Stimulated activated naive B cell treated with anti-CD40 and anti-IgM and Interleukin-4, amounts not matched to agents 10 μg/mL and 1 μg/mL and 100 μg/mL, for 72 hours (primary cell): ENCODE measurements at regions not wholly inside any gene's neighbourhood (a gene's known extent, or its start where the extent isn't known, plus 50 kb on each side); places are given as distances from the start of the nearest gene placed in this dataset.

Experiments used
- ATAC-seq, 2 donors: fragments of 150-1000 bp; cut with Tn5 transposase; replicated peaks; 2 replicates each; pipeline ENCODE4 v1.10.0; 2021; ENCODE audit warnings: moderate library complexity in 1 of 2
- DNase-seq: peaks from one replicate; pipeline ENCODE4 v3.0.0; 2021
- H3K27ac Mint-ChIP-seq: one replicate; pipeline ENCODE4 v1.8.0; 2022; ENCODE audit warnings: mild to moderate bottlenecking, mixed read lengths
- H3K27me3 Mint-ChIP-seq, 2 donors: one replicate each; pipeline ENCODE4 v1.8.0; 2022; ENCODE audit warnings: mixed read lengths in 2 of 2
- H3K36me3 Mint-ChIP-seq, 2 donors: one replicate each; pipeline ENCODE4 v1.8.0; 2022; ENCODE audit warnings: mixed read lengths in 2 of 2, mild to moderate bottlenecking in 1 of 2
- H3K4me1 Mint-ChIP-seq, 2 donors: one replicate each; pipeline ENCODE4 v1.8.0; 2022; ENCODE audit warnings: mixed read lengths in 2 of 2, mild to moderate bottlenecking in 1 of 2
- H3K4me3 Mint-ChIP-seq, 2 donors: one replicate each; pipeline ENCODE4 v1.8.0; 2022; ENCODE audit warnings: mild to moderate bottlenecking in 2 of 2, mixed read lengths in 2 of 2, moderate library complexity in 1 of 2
- H3K9me3 Mint-ChIP-seq, 2 donors: one replicate each; pipeline ENCODE4 v1.8.0; 2022; ENCODE audit warnings: mixed read lengths in 2 of 2, mild to moderate bottlenecking in 1 of 2

- no peak for DNase-seq
- Mint-ChIP-seq H3K9me3 (no peaks in the 10 kb centered on the region), H3K27me3 (no peaks in the 10 kb centered on the region), H3K4me1 (no peaks in the 10 kb centered on the region), H3K27ac (no peak overlapping the region), H3K4me3 (no peak overlapping the region), H3K36me3 (no peaks in the 10 kb centered on the region)
- no peak for ATAC-seq
These were observed 55.3 kb upstream of the ACSS3 start for GRCh38 chr12:81022531-81022930.

DNA sequence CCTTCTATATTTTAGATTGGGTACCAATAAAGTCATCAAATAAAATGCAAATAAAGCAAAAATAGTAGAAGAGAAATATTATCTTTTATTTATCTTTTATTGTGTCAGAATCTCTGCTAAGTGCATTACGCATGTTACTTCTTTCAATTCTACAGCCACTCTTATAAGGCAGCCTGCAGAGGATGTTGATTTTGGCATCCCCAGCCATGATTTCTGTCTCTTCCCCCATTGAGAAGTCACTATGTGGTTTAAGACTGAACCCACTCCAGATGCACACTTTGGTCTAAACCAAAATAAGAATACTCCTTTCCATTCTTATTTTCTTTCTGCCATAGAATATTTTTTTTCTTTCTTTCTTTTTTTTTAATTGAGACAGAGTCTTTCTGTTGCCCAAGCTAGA, 56.0 kb upstream of the ACSS3 start:
- Mint-ChIP-seq H3K4me3 (no peak overlapping the region), H3K27ac (no peak overlapping the region)

DNA sequence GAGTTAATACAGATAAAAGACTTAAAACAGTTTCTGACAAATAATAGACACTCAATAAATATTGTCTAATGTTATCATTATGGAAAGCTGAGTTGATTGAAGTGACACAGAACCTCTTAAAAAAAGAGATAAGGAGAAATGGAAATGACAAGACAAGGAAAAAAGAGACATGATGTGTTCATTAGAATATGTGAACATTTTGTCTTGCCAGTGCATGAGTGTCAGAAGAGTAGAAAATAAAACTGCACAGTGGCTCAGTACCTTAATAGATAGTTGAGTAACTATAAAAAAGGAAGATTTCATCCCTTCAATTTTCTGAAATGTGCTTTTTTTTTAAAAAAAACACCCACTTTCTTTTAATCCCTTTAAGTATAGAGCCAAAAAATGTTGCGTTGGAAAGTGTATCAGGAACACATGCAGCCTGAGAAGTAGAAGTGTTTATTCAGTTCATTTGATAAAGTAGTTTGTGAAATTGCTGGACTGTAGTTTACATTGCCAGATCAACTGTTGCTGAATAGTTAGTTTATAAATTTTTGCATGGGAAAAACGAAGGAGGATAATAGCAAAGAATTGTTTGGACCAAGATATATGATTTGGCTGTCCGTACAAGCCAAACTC, 56.6 kb upstream of the ACSS3 start:
- no peaks in the 10 kb centered on the region for H3K4me1 Mint-ChIP-seq
- DNase-seq, result no peak
- no peak overlapping the region for H3K4me3 Mint-ChIP-seq
- ATAC-seq, result no peak
- H3K9me3 Mint-ChIP-seq, result no peaks in the 10 kb centered on the region
- no peak overlapping the region for H3K27ac Mint-ChIP-seq
- no peaks in the 10 kb centered on the region for H3K36me3 Mint-ChIP-seq
- no peaks in the 10 kb centered on the region for H3K27me3 Mint-ChIP-seq

More for the DNA sequence above, 56.0 kb upstream of the ACSS3 start:
- Mint-ChIP-seq H3K36me3 (no peaks in the 10 kb centered on the region), H3K27me3 (no peaks in the 10 kb centered on the region), H3K9me3 (no peaks in the 10 kb centered on the region), H3K4me1 (no peaks in the 10 kb centered on the region)
- no peak for ATAC-seq
- no peak for DNase-seq

GRCh38 chr12:81017792-81018191, 60.1 kb upstream of the ACSS3 start:
- H3K9me3 Mint-ChIP-seq, result peaks cover 0 to 4% of the 10 kb centered on the region in 2 donors
- H3K4me3 Mint-ChIP-seq, result no peak overlapping the region
- no peaks in the 10 kb centered on the region for H3K27me3 Mint-ChIP-seq
- H3K36me3 Mint-ChIP-seq, result no peaks in the 10 kb centered on the region
- ATAC-seq (no peak), DNase-seq (no peak)
- peak overlapping the region; percentile 32 for H3K27ac Mint-ChIP-seq
- no peaks in the 10 kb centered on the region for H3K4me1 Mint-ChIP-seq

DNA sequence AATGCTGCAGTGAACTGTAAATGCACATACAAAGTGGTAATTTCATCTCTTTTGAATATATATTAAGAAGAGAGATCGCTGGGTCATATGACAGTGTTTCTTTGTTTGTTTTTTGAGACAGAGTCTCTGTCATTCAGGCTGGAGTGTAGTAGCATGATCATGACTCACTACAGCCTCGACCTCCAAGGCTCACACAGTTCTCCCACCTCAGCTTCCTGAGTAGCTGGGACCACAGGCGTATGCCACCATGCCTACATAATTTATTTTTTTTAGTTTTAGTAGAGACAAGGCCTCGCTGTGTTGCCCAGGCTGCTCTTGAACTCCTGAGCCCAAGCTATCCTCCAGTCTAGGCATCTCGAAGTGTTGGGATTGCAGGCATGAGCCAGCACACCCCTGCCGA, 62.4 kb upstream of the ACSS3 start:
- ATAC-seq (no peak), DNase-seq (no peak)
- H3K9me3 Mint-ChIP-seq, result peaks cover 0 to 4% of the 10 kb centered on the region in 2 donors
- no peak overlapping the region for H3K27ac Mint-ChIP-seq
- H3K4me3 Mint-ChIP-seq, result no peak overlapping the region
- H3K4me1 Mint-ChIP-seq, result no peaks in the 10 kb centered on the region
- no peaks in the 10 kb centered on the region for H3K27me3 Mint-ChIP-seq
- no peaks in the 10 kb centered on the region for H3K36me3 Mint-ChIP-seq

GRCh38 chr12:81010641-81011040, 67.2 kb upstream of the ACSS3 start:
- Mint-ChIP-seq H3K9me3 (peaks cover 0 to 3% of the 10 kb centered on the region in 2 donors), H3K36me3 (no peaks in the 10 kb centered on the region), H3K4me3 (no peak overlapping the region), H3K27ac (no peak overlapping the region), H3K4me1 (no peaks in the 10 kb centered on the region), H3K27me3 (no peaks in the 10 kb centered on the region)
- ATAC-seq, result no peak
- no peak for DNase-seq

DNA sequence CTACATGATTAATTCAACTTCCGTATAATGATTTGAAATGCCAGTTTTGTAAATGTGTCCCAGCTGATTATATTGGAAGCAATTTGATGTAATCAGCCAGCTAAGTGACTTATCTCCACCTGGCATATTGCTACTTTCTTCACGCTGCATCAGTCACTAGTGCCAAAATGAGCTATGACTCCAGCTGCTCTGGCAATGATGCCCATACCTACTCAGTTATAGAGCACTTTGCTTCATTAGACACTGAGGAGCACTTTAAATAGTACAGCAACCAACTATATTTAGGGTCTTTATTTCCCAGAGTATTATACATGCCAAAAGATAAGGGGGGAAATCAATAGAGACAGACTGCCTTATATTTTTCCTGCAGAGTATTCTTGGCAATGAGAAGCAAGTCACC, 67.9 kb upstream of the LIN7A start:
- Mint-ChIP-seq H3K9me3 (peaks cover 0 to 1% of the 10 kb centered on the region in 2 donors), H3K27me3 (no peaks in the 10 kb centered on the region), H3K4me3 (no peak overlapping the region), H3K36me3 (no peaks in the 10 kb centered on the region), H3K27ac (no peak overlapping the region), H3K4me1 (no peaks in the 10 kb centered on the region)
- DNase-seq, result no peak
- no peak for ATAC-seq

DNA sequence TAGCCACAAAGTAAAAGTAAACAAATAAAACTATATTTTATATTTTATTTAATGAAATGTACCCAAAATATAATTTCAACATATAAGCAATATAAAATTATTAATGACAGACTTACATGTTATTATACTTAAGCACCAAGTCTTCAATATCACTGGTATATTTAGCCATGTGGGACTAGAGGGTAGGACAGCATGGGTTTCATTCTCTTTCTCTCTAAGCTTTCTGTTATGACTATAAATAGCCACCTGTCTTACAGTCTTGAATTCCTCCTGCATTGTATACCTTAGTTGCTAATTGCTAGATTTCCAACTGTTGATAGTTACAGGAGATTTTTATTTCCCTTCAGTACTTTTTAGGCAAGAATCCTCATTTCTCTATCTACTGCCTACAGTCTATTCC, 63.1 kb upstream of the LIN7A start:
- Mint-ChIP-seq H3K4me1 (no peaks in the 10 kb centered on the region), H3K27ac (no peak overlapping the region), H3K4me3 (no peak overlapping the region), H3K27me3 (no peaks in the 10 kb centered on the region), H3K36me3 (no peaks in the 10 kb centered on the region), H3K9me3 (no peaks in the 10 kb centered on the region)
- ATAC-seq, result no peak
- no peak for DNase-seq

DNA sequence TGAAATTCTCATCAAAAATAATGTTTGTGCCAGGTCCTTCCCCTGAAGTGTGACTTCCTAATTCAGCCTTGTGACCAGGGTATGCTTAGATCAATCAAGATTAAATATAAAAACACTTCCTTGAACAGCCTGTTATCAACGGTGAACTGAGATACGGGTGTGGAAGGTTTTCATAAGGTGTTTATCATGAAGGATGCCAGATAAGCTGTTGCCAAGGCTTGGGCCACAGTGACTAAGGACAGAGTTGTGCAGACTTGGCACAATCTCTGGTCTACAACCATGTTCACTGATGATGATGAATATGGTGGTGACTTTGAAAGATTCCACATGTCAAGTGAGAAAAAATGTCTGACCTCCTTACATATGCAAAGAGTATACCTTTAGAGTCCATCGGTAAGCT, 51.3 kb upstream of the LIN7A start:
- H3K4me3 Mint-ChIP-seq, result no peak overlapping the region
- no peaks in the 10 kb centered on the region for H3K36me3 Mint-ChIP-seq
- peaks cover 4 to 14% of the 10 kb centered on the region in 2 donors for H3K9me3 Mint-ChIP-seq
- DNase-seq (no peak), ATAC-seq (no peak)
- no peak overlapping the region for H3K27ac Mint-ChIP-seq
- H3K27me3 Mint-ChIP-seq, result no peaks in the 10 kb centered on the region
- H3K4me1 Mint-ChIP-seq, result no peaks in the 10 kb centered on the region
